SJCRH30 (cell line): ENCODE measurements at regions not wholly inside any gene's neighbourhood (a gene's known extent, or its start where the extent isn't known, plus 50 kb on each side); places are given as distances from the start of the nearest gene placed in this dataset.

Experiments
- DNase-seq, 2 experiments: peaks; one replicate each; pipeline ENCODE4 v3.0.0-alpha.2; 2015 to 2020
- H3K27ac ChIP-seq: fragments of 250-450 bp; sonication (Bioruptor Pico); 2 replicates; pipeline ENCODE4 v1.5.1; 2020; ENCODE audit warnings: mild to moderate bottlenecking, moderate library complexity
- H3K27me3 ChIP-seq: fragments of 250-450 bp; sonication (Bioruptor Pico); 2 replicates; pipeline ENCODE4 v1.5.1; 2020; ENCODE audit warnings: mild to moderate bottlenecking, moderate library complexity
- H3K36me3 ChIP-seq: fragments of 250-450 bp; sonication (Bioruptor Pico); 2 replicates; pipeline ENCODE4 v1.5.1; 2020; ENCODE audit warnings: mild to moderate bottlenecking, moderate library complexity
- H3K4me1 ChIP-seq: fragments of 250-450 bp; sonication (Bioruptor Pico); 2 replicates; pipeline ENCODE4 v1.5.1; 2020; ENCODE audit warnings: mild to moderate bottlenecking, moderate library complexity
- H3K4me3 ChIP-seq: fragments of 250-450 bp; sonication (Bioruptor Pico); 2 replicates; pipeline ENCODE4 v1.5.1; 2020; ENCODE audit warnings: mild to moderate bottlenecking, moderate library complexity
- H3K9me3 ChIP-seq: fragments of 250-450 bp; sonication (Bioruptor Pico); replicated peaks from 2 replicates; pipeline ENCODE4 v1.5.1; 2020; ENCODE audit warnings: mild to moderate bottlenecking, moderate library complexity

DNA sequence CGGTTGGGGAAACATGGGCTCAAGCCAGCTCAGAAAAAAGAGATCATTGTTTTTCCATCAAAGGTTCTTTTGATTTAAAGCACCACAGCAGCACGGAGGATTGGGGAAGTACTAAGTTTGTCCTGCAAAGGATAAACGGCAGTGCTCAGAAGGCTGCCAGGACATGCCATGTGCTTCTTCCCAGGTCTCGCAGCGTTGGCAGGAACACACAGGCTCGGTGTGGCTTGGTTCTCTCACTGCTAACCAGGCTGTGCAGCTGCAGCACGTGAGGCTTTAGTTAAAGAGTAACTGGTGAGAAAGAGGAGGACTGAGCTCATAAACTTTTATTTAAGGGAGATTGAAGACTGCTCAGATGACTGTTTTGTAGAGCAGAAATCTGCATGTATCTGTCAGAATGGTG is 264.3 kb downstream of the TSN start:
- Histone ChIP-seq H3K27ac (no peak overlapping the region), H3K4me1 (no peaks in the 10 kb centered on the region), H3K36me3 (no peaks in the 10 kb centered on the region), H3K9me3 (no peaks in the 10 kb centered on the region), H3K27me3 (no peaks in the 10 kb centered on the region), H3K4me3 (no peak overlapping the region)
- DNase-seq = no peak

DNA sequence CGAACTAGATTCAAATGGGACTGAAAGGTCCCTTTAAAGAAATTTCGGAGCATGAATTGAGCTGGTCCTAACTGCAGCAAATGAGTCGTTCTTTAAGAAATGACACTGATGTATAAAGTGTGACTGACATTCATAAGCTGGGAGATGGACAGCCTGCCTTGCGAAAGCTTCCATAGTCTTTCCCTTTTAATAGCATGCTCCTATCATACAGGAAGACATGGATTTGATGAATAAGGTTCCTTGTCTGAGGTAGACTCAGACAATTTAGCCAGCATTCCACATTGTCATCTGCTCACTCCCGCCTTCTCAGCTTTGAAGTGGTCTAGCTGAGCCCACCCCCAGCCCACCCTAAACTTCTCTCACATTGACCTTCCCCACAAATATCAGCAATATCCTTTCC is 264.9 kb downstream of the TSN start:
- H3K9me3 ChIP-seq = no peaks in the 10 kb centered on the region
- H3K4me3 ChIP-seq = no peak overlapping the region
- no peaks in the 10 kb centered on the region for H3K27me3 ChIP-seq
- DNase-seq = no peak
- H3K36me3 ChIP-seq = no peaks in the 10 kb centered on the region
- no peaks in the 10 kb centered on the region for H3K4me1 ChIP-seq
- no peak overlapping the region for H3K27ac ChIP-seq

DNA sequence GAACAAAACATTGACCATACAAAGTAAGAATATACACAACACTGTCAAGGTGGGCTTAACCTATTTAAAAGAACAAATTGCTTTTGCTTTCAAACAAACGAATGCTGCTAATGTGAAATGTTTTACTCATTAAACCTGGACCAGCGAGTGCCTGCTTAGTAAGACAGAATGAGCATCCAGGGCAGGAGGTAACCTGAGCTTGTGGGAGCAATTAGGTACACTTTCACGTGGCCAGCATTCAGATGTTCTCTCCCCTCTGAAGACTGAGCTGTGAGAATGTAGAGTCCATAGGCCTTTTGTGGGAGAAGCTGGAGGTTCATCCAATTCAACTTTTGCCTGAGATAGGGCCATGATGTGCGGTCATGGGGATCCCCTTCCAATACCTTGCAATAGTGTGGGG is 266.5 kb downstream of the TSN start:
- no peak overlapping the region for H3K27ac ChIP-seq
- H3K9me3 ChIP-seq = no peaks in the 10 kb centered on the region
- H3K27me3 ChIP-seq = no peaks in the 10 kb centered on the region; the same call in 1 of the 2 replicates
- no peaks in the 10 kb centered on the region for H3K4me1 ChIP-seq
- H3K36me3 ChIP-seq = no peaks in the 10 kb centered on the region
- H3K4me3 ChIP-seq = no peak overlapping the region
- no peak for DNase-seq

DNA sequence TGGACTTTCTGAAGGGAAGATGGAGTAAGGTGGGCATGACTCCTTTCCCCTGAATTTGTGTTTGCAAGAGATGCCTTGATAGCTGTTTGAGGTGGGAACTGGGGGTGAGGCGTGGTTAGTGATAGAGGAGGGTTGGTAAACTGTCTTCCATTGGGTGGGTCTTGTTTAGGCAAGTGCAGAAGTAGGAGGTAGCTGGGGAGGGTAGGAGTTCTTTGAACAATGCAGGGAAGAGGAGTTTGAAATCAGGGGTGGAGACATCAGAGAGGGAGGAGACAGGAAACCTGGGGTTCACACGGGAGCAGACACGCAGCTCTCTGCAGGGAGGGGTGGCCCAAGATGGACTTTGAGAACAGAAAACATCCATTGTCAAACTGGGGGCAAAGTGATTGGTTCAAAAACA is 267.1 kb downstream of the TSN start:
- no peaks in the 10 kb centered on the region for H3K4me1 ChIP-seq
- H3K36me3 ChIP-seq = no peaks in the 10 kb centered on the region
- no peak for DNase-seq
- H3K27me3 ChIP-seq = no peaks in the 10 kb centered on the region; the same call in 1 of the 2 replicates
- H3K4me3 ChIP-seq = no peak overlapping the region
- H3K9me3 ChIP-seq = no peaks in the 10 kb centered on the region
- no peak overlapping the region for H3K27ac ChIP-seq

DNA sequence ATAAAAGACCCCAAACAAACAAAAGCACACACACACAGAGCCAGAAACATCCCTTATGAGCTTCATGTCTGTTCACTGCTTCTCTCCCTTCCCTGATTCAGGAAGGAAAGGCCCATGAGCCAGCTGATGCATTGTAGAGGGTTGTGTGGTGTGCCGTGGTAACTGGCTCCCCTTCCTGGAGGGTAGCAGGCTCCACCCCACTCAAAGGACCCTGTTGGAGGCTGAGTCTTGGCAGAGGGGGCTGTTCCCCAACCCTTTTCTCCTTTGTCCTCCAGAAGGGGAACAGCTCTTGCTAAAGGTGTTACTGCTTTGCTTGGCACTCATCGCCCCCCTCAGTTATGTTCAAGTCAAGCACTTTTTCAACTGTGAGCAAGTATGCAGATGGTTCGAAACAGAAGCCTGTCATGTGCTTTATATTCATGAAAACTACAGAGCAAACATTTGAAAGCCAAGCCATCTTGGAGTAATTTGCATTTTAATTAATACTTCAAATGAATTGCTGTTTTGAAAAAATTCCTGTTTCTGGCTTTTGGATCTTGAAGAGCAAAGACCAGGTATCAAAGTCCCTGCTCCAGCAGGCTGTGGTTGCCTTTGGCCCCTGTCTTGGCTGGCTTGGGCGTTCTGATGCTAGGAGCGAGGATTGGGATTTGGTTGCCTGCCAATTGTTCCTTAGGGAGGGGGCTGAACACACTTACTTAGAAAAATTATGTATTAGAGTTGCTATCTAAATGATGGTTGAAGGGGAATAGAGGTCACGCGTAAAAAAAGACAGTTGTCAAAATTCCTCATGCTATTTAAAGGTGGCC is 267.8 kb downstream of the TSN start:
- no peaks in the 10 kb centered on the region for H3K36me3 ChIP-seq
- no peak for DNase-seq
- H3K4me1 ChIP-seq = no peaks in the 10 kb centered on the region
- no peaks in the 10 kb centered on the region; the same call in 1 of the 2 replicates for H3K27me3 ChIP-seq
- H3K27ac ChIP-seq = no peak overlapping the region
- no peaks in the 10 kb centered on the region for H3K9me3 ChIP-seq
- H3K4me3 ChIP-seq = no peak overlapping the region

DNA sequence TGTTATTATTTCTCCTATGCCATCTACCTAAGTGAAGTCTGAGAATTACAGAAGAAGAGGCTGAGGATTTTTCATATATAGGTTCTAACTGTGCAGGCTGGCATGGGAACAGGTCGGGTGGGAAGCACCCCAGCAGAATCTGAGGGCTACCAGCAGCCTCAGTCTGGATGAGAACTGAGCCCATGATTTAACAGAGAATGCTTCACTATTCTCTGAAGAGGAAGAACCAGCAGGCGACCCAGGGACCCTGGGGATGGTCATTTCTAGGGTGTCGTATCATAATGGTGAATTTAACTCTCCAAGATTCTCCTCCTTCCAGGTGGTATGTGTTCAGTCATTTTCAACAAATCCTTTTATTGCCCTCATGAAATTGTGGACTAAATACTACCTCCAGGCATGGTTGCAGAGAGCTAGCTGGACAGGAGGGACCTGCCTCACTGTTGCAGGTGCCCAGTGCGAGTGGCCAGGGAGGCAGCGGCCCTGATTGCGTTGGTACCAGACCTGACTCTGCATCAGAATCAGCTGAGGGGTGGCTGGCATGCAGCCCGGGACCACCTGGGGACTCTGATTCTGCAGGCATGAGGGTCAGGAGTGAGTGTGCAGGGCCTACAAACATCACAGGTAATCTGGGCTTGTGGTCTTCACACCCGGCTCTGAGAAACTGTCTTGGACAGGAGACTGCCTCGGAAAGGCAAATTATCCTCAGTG is 272.2 kb downstream of the TSN start:
- DNase-seq = no peak
- Histone ChIP-seq H3K9me3 (no peaks in the 10 kb centered on the region), H3K36me3 (no peaks in the 10 kb centered on the region), H3K4me3 (no peak overlapping the region), H3K27me3 (no peaks in the 10 kb centered on the region; the same call in 1 of the 2 replicates), H3K27ac (no peak overlapping the region), H3K4me1 (no peaks in the 10 kb centered on the region)

DNA sequence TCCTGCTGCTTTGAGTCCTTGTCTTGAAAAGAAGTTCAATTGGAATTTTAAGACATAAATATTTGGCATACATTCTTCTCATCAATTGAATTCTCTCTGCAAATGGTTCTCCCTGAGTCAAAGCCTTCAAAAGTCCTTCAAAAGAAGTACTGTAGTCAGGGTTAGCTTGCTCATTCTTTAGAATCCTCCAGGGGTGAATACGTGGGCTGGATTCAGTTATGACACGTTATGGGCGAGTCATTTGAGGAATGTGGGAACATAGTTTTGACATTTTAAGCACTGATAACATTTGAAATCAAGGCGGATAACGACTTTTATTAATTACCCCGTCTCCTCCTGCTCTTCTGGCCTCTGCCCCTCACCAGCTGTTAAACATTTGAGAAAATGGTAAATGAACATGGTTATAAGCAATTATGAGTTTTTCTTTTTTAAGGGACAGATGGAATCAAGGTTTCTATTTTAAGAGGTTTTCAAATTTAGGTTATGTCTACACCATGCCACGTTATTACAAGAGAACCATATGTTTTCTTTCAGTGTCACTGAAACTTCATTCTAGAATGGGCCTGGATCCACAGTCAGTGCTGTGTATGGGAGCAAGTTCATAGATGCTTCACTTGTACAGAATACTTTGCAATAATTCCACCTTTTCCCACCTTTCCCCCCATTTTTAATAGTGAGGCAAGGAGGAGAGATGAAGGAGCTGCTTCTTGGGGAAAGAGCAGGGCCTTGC is 273.1 kb downstream of the TSN start:
- Histone ChIP-seq H3K4me3 (no peak overlapping the region), H3K36me3 (no peaks in the 10 kb centered on the region), H3K27ac (no peak overlapping the region), H3K4me1 (no peaks in the 10 kb centered on the region), H3K27me3 (no peaks in the 10 kb centered on the region; the same call in 1 of the 2 replicates), H3K9me3 (no peaks in the 10 kb centered on the region)
- no peak for DNase-seq

DNA sequence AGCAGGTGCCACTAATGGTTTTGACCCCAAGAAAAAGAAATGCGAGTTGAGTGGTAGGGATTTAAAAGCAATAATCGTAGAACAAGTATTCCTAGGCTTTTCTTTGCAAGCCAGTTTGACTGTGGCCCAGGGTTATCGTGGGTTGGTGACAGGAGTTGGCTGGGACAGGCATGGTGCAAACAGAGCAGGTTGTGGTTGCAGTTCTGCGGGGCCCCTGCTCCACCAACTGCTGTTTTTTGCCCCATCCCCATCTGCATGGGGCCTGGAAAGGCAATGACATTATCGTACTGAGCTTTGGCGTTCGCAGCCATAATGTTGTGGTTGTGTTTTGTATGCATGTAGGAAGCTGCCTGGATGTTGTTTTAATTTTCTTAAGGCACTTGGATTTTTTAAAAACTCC is 274.0 kb downstream of the TSN start:
- no peak overlapping the region for H3K27ac ChIP-seq
- no peak overlapping the region for H3K4me3 ChIP-seq
- H3K9me3 ChIP-seq = no peaks in the 10 kb centered on the region
- H3K36me3 ChIP-seq = no peaks in the 10 kb centered on the region
- no peaks in the 10 kb centered on the region for H3K4me1 ChIP-seq
- DNase-seq = no peak
- H3K27me3 ChIP-seq = no peaks in the 10 kb centered on the region; the same call in 1 of the 2 replicates

DNA sequence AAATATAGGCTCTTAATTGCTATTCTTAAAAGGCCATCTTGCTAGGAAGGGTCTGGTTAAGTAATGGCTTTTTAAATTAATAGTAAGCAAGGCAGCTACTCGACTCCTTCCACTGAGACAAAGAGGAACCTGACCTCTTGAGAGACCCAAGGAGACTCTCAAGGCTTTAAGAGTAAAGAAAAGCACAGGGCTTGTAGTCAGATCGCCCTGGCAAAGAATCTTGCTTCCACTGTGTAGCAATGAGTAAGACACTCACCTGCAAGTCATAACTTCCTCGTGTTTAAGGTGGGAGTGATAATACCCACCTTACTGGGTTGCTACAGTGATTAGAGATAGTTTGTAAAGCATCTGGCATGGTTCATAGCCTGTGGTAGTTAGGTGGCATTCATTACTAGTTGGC is 274.5 kb downstream of the TSN start:
- Histone ChIP-seq H3K27me3 (no peaks in the 10 kb centered on the region; the same call in 1 of the 2 replicates), H3K4me1 (no peaks in the 10 kb centered on the region), H3K4me3 (no peak overlapping the region)

DNA sequence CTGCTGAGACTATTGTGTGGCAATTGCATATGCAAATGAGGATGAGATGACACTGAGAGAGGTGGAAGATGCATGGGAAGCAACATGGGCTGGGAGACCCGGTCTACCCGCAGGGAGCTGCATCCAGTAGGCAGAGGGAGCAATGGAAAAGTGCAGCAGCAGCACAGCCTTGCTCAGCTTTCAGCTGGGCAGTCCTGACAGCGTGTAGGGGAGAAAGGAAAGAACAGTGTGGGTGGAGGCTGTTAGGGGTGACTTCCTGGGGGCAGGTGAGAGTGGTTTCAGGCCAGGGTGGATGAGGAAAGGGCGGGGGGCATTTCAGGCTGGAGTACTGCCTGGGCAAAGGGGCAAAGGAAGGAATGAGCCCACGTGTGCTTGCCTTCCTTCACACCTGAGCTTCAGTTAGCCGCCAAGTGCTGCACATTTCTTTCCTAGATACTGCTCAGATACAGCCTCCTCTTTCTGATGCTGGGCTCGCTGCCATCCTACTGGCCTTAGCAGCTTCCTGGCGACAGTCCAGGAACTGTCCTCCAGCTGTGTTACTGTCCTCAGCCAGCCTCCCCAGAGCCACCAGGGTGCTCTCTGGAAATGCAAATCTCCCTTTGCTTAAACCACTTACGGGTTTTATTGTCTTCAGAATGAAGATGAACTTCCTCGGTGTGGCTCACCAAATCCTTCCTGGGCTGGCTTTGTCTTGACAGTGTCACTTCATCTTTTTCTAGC is 276.3 kb downstream of the TSN start:
- Histone ChIP-seq H3K36me3 (no peaks in the 10 kb centered on the region), H3K9me3 (no peaks in the 10 kb centered on the region), H3K4me1 (no peaks in the 10 kb centered on the region), H3K27me3 (no peaks in the 10 kb centered on the region; the same call in 1 of the 2 replicates), H3K27ac (no peak overlapping the region), H3K4me3 (no peak overlapping the region)
- peak in 1 of 2 experiments; percentile 40 for DNase-seq

More for the DNA sequence above, 274.5 kb downstream of the TSN start:
- Histone ChIP-seq H3K36me3 (no peaks in the 10 kb centered on the region), H3K27ac (no peak overlapping the region), H3K9me3 (no peaks in the 10 kb centered on the region)
- DNase-seq = no peak

DNA sequence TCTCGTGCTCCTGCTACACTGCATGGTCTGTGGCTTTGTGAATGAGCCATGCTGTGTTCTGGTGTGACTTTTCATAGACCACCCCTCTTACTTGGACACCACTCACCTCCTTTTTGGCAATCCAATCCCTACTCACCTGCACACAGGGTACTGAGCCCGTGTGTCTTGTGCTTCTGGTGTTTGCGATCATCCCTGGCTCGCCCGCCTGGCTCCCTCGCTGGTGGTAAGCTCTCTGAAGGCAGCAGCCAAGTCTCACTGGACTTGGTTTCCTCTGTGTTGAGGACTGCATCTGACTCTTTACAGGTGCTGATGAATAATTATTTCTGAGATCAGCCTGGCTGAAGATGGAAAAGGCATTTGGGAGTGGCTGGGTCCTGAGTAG is 276.8 kb downstream of the TSN start:
- H3K9me3 ChIP-seq = no peaks in the 10 kb centered on the region
- no peak for DNase-seq

DNA sequence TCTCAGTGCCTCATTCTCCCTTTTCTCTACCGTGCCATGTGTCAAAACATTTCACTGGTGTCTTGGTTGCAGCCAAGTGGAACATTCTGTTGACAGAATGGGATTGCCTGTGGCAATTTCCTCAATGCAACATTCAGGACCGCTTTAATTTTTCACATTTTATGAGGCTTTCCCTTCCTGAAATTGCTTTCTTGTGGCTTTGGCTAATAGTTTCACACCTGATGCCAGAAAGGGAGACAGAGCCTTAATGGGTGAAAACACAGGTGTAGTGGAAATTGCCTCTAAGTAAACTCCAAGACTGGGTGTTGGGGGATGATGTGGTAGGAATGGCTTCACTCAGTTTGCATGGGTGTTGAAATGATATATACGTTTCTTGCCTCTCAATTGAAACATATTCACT is 278.3 kb downstream of the TSN start:
- H3K27ac ChIP-seq = no peak overlapping the region
- DNase-seq = no peak
- no peaks in the 10 kb centered on the region for H3K4me1 ChIP-seq
- no peaks in the 10 kb centered on the region for H3K36me3 ChIP-seq
- H3K4me3 ChIP-seq = no peak overlapping the region
- no peaks in the 10 kb centered on the region for H3K9me3 ChIP-seq
- H3K27me3 ChIP-seq = no peaks in the 10 kb centered on the region

More for the DNA sequence above, 276.8 kb downstream of the TSN start:
- H3K27ac ChIP-seq = no peak overlapping the region
- no peaks in the 10 kb centered on the region for H3K27me3 ChIP-seq
- H3K4me1 ChIP-seq = no peaks in the 10 kb centered on the region
- no peak overlapping the region for H3K4me3 ChIP-seq
- no peaks in the 10 kb centered on the region for H3K36me3 ChIP-seq

DNA sequence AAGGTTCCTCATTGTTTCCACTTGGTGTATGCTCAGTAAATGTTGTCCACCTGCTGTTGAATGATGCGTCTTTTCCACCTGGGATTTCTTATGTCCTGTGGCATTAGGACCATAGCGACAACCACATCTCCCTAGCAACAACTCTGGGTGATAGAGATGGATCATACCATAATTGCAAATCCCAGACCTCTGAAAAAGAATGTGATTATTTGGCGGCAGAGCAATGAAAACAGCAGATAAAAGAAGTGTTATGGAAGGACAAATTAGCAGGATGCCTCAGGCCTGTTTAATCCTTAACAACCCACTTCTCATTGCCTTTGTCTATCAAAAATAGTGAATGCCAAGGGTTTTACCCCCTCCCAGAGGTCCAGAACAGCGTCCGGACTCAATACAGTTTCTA is 278.9 kb downstream of the TSN start:
- no peaks in the 10 kb centered on the region for H3K36me3 ChIP-seq
- no peaks in the 10 kb centered on the region for H3K9me3 ChIP-seq
- H3K4me3 ChIP-seq = no peak overlapping the region
- H3K27me3 ChIP-seq = no peaks in the 10 kb centered on the region
- no peaks in the 10 kb centered on the region for H3K4me1 ChIP-seq
- no peak overlapping the region for H3K27ac ChIP-seq
- no peak for DNase-seq

DNA sequence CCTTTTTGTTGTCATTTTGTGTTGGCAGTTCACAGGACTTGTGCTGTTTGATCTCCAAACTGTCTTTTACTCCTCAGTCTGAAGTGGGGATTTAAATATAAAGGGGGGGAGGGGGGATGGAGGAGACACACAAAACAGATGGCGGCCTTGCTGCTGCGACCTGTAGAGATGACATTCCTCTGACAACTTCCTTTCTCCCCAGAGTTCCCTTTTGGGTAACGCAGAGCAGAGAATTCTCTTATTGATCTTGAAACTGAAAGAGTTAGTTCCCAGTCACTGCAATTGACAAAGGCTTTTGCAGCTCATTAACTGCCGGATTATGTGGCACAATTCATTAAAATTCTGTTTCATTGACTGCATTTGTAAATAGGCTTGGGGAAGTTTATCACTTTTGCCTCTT is 279.3 kb downstream of the TSN start:
- no peak for DNase-seq
- H3K27me3 ChIP-seq = no peaks in the 10 kb centered on the region
- no peaks in the 10 kb centered on the region for H3K9me3 ChIP-seq
- no peaks in the 10 kb centered on the region for H3K36me3 ChIP-seq
- no peaks in the 10 kb centered on the region for H3K4me1 ChIP-seq
- H3K27ac ChIP-seq = no peak overlapping the region
- H3K4me3 ChIP-seq = no peak overlapping the region
